Spleen (tissue), 11 donors: ENCODE measurements at regions not wholly inside any gene's neighbourhood (a gene's known extent, or its start where the extent isn't known, plus 50 kb on each side); places are given as distances from the start of the nearest gene placed in this dataset.

Experiments
- DNase-seq: peaks from one replicate; pipeline ENCODE4 v3.0.0-alpha.2; 2020
- H3K27ac ChIP-seq, 8 donors: fragments of 200-600 bp; sonication (generic) in 7 of 8; 1 replicate in 4 of 8; 2 replicates in 4 of 8; pipeline versions ENCODE4 v1.5.0 to v1.8.0; 2016 to 2021; ENCODE audit warnings: inconsistent platforms in 4 of 8, mild to moderate bottlenecking in 4 of 8, moderate library complexity in 1 of 8
- H3K27me3 ChIP-seq, 7 donors: fragments of 200-600 bp; sonication (generic) in 6 of 7; replicated peaks in 1 of 7; 1 replicate in 4 of 7; 2 replicates in 3 of 7; pipeline versions ENCODE4 v1.5.0 to v1.8.0; 2016 to 2021; ENCODE audit warnings: inconsistent platforms in 3 of 7, mild to moderate bottlenecking in 1 of 7
- H3K36me3 ChIP-seq, 6 donors: fragments of 200-600 bp; sonication (generic) in 5 of 6; 1 replicate in 4 of 6; 2 replicates in 2 of 6; pipeline versions ENCODE4 v1.5.0 to v1.8.0; 2016 to 2021; ENCODE audit warnings: inconsistent platforms in 2 of 6
- H3K4me1 ChIP-seq, 6 donors: fragments of 200-600 bp; sonication (generic) in 5 of 6; 1 replicate in 3 of 6; 2 replicates in 3 of 6; pipeline versions ENCODE4 v1.5.0 to v1.8.0; 2016 to 2021; ENCODE audit warnings: inconsistent platforms in 3 of 6
- H3K4me3 ChIP-seq, 8 donors: fragments of 200-600 bp; sonication (generic) in 7 of 8; 1 replicate in 4 of 8; 2 replicates in 4 of 8; pipeline versions ENCODE4 v1.5.0 to v1.8.0; 2016 to 2021; ENCODE audit warnings: inconsistent platforms in 4 of 8, mild to moderate bottlenecking in 4 of 8, moderate library complexity in 2 of 8
- H3K9me3 ChIP-seq, 8 donors: fragments of 200-600 bp; sonication (generic) in 7 of 8; 1 replicate in 4 of 8; 2 replicates in 4 of 8; pipeline versions ENCODE4 v1.5.0 to v1.8.0; 2016 to 2021; ENCODE audit warnings: inconsistent platforms in 4 of 8
- POLR2A ChIP-seq, 3 donors: fragments of 450-650 bp; IDR thresholded peaks; one replicate each; pipeline ENCODE4 v1.5.1; 2017; ENCODE audit warnings: antibody characterized with exemption in 3 of 3, mild to moderate bottlenecking in 1 of 3
- POLR2AphosphoS5 ChIP-seq, 3 donors: sonication (generic); formaldehyde crosslinking; IDR thresholded peaks; one replicate each; pipeline ENCODE4 v1.5.1; 2017; ENCODE audit warnings: antibody characterized with exemption in 3 of 3
- WGBS, 5 donors: extraction: QIAGEN DNeasy Blood & Tissue Kit in 3 of 5; methylation state at CpG; one replicate each; pipeline versions ENCODE4 v1.1.5 to v1.1.7; 2013 to 2018; 5-methylcytosine and 5-hydroxymethylcytosine counted together
- intact Hi-C: fragments of 100-400 bp; cut with DNase I; formaldehyde crosslinking; loops from one replicate; pipeline ENCODE4 v1.15.0; 2023; ENCODE audit warnings: low total_unique reads
- TF ChIP-seq, protein P1 (sequence below), 11 experiments: fragments of 200-600 bp in 7 of 11; fragments of 450-650 bp in 4 of 11; sonication (generic) in 4 of 11; IDR thresholded peaks in 8 of 11; conservative IDR thresholded peaks in 3 of 11; 1 replicate in 7 of 11; 2 replicates in 4 of 11; pipeline versions ENCODE4 v1.4.0 to v1.8.0; 2016 to 2021; ENCODE audit warnings: antibody characterized with exemption in 11 of 11, inconsistent platforms in 4 of 11, mild to moderate bottlenecking in 1 of 11
- donor health status: healthy with polysubstance abuse.
- donor health status: DM: no; HTN: no; CAD: no; lungs with moderate emphysema.
- donor health status: DM: no; HTN: no; CAD: no.
- donor health status: Bipolar disorder and iron deficiency.
- donor health status: healthy.
- donor health status: DM: no; HTN: no; CAD: no.
- donor health status: DM: yes; HTN: yes; CAD: no.

- intact Hi-C loops, result no loop called here
These were observed 94.7 kb upstream of the LOC128125822 start for GRCh38 chr6:63477422-63478040.

GRCh38 chr6:63478734-63479133, 93.5 kb upstream of the LOC128125822 start:
- no peak for DNase-seq
- Histone ChIP-seq H3K27ac (no peak overlapping the region), H3K4me1 (no peaks in the 10 kb centered on the region), H3K27me3 (no peaks in the 10 kb centered on the region), H3K4me3 (no peak overlapping the region), H3K9me3 (no peaks in the 10 kb centered on the region), H3K36me3 (no peaks in the 10 kb centered on the region)
- TF ChIP-seq POLR2AphosphoS5 (IDR thresholded peaks at IDR 0.05), result no peak
- TF ChIP-seq, protein P1, sequence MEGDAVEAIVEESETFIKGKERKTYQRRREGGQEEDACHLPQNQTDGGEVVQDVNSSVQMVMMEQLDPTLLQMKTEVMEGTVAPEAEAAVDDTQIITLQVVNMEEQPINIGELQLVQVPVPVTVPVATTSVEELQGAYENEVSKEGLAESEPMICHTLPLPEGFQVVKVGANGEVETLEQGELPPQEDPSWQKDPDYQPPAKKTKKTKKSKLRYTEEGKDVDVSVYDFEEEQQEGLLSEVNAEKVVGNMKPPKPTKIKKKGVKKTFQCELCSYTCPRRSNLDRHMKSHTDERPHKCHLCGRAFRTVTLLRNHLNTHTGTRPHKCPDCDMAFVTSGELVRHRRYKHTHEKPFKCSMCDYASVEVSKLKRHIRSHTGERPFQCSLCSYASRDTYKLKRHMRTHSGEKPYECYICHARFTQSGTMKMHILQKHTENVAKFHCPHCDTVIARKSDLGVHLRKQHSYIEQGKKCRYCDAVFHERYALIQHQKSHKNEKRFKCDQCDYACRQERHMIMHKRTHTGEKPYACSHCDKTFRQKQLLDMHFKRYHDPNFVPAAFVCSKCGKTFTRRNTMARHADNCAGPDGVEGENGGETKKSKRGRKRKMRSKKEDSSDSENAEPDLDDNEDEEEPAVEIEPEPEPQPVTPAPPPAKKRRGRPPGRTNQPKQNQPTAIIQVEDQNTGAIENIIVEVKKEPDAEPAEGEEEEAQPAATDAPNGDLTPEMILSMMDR (IDR thresholded peaks at IDR 0.05 in 8 of 11, conservative IDR thresholded peaks at IDR 0.05 in 3 of 11), result no peak
- 82 to 100% (median 88%) methylated on average over 1 of the region's 1 CpG for WGBS, 5 donors
- intact Hi-C loops, result no loop called here

More at GRCh38 chr6:63477422-63478040, 94.7 kb upstream of the LOC128125822 start:
- no peaks in the 10 kb centered on the region for H3K36me3 ChIP-seq
- H3K4me3 ChIP-seq, result no peak overlapping the region
- H3K27ac ChIP-seq, result no peak overlapping the region
- H3K9me3 ChIP-seq, result no peaks in the 10 kb centered on the region
- no peaks in the 10 kb centered on the region for H3K27me3 ChIP-seq
- H3K4me1 ChIP-seq, result no peaks in the 10 kb centered on the region
- no peak for DNase-seq
- TF ChIP-seq POLR2AphosphoS5 (IDR thresholded peaks at IDR 0.05) (no peak), POLR2A (IDR thresholded peaks at IDR 0.05) (no peak)
- TF ChIP-seq, protein P1 (IDR thresholded peaks at IDR 0.05 in 8 of 11, conservative IDR thresholded peaks at IDR 0.05 in 3 of 11), result no peak
- WGBS, 5 donors, result 85 to 90% (median 88%) methylated on average over 6 of the region's 6 CpGs

GRCh38 chr6:63486196-63486595, 86.1 kb upstream of the LOC128125822 start:
- Histone ChIP-seq H3K4me3 (no peak overlapping the region), H3K27me3 (peaks cover 0 to 6% (median 0%) of the 10 kb centered on the region in 7 donors), H3K27ac (no peak overlapping the region), H3K36me3 (no peaks in the 10 kb centered on the region), H3K4me1 (no peaks in the 10 kb centered on the region), H3K9me3 (no peaks in the 10 kb centered on the region)
- TF ChIP-seq POLR2A (IDR thresholded peaks at IDR 0.05), result no peak
- TF ChIP-seq POLR2AphosphoS5 (IDR thresholded peaks at IDR 0.05), result no peak
- TF ChIP-seq, protein P1 (IDR thresholded peaks at IDR 0.05 in 8 of 11, conservative IDR thresholded peaks at IDR 0.05 in 3 of 11), result no peak
- DNase-seq, result no peak
- intact Hi-C loops, result no loop called here
- WGBS, 5 donors, result 66 to 85% (median 80%) methylated on average over 2 of the region's 2 CpGs

DNA sequence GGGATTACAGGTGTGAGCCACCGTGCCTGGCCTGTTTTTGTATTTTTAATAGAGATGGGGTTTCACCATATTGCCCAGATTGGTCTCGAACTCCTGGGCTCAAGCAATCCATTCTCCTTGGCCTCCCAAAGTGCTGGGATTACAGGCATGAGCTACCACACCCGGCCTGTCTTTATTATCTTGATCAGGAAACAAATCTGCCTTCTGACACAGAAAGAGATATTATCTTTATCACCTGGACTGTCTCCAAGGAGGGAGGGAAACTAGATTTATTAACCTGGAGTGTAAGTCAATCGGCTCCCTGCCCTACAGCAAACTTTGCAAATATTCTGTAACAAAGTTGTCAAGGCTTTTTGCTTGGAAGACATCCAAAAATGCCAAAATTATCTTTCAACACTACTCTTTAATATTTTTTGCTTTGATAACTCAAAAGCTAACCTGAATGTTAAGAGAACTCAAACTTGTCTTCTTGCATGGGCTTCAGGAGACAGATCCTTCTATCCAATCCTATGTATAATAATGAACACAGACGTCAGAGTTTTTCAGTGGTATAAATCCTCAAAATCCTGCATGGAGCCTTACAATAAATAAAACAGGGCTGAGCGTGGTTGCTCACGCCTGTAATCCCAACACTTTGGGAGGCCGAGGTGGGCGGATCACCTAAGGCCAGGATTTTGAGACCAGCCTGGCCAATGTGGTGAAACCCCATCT, 85.0 kb upstream of the LOC128125822 start:
- WGBS, 5 donors, result 69 to 86% (median 77%) methylated on average over 8 to 9 of the region's 9 CpGs
- intact Hi-C loops, result no loop called here
- H3K27me3 ChIP-seq, result peaks cover 0 to 6% (median 0%) of the 10 kb centered on the region in 7 donors
- H3K27ac ChIP-seq, result no peak overlapping the region
- H3K9me3 ChIP-seq, result no peaks in the 10 kb centered on the region
- DNase-seq, result no peak
- no peak overlapping the region for H3K4me3 ChIP-seq
- H3K4me1 ChIP-seq, result no peaks in the 10 kb centered on the region
- no peaks in the 10 kb centered on the region for H3K36me3 ChIP-seq
- TF ChIP-seq, protein P1 (IDR thresholded peaks at IDR 0.05 in 8 of 11, conservative IDR thresholded peaks at IDR 0.05 in 3 of 11), result no peak
- no peak for TF ChIP-seq POLR2AphosphoS5 (IDR thresholded peaks at IDR 0.05)
- TF ChIP-seq POLR2A (IDR thresholded peaks at IDR 0.05), result no peak
